Lower lobe of right lung (tissue), 2 donors: ENCODE measurements at regions not wholly inside any gene's neighbourhood (a gene's known extent, or its start where the extent isn't known, plus 50 kb on each side); places are given as distances from the start of the nearest gene placed in this dataset.

Source experiments
- ATAC-seq, 2 donors: fragments of 200-7000 bp; cut with Tn5 transposase; one replicate each; pipeline ENCODE4 v1.9.1; 2020 to 2022; ENCODE audit warnings: mild to moderate bottlenecking in 2 of 2, moderate library complexity in 2 of 2
- DNase-seq: peaks from one replicate; pipeline ENCODE4 v3.0.0-alpha.2; 2020
- H3K27ac ChIP-seq: fragments of 200-600 bp; one replicate; pipeline ENCODE4 v1.8.0; 2022
- H3K27me3 ChIP-seq: fragments of 200-600 bp; one replicate; pipeline ENCODE4 v1.8.0; 2022; ENCODE audit warnings: low read depth
- H3K36me3 ChIP-seq: fragments of 200-600 bp; one replicate; pipeline ENCODE4 v1.8.0; 2022; ENCODE audit warnings: mild to moderate bottlenecking
- H3K4me1 ChIP-seq: fragments of 200-600 bp; one replicate; pipeline ENCODE4 v1.8.0; 2022
- H3K4me3 ChIP-seq: fragments of 200-600 bp; one replicate; pipeline ENCODE4 v1.8.0; 2022; ENCODE audit warnings: mild to moderate bottlenecking
- H3K9me3 ChIP-seq: fragments of 200-600 bp; one replicate; pipeline ENCODE4 v1.8.0; 2022
- CTCF ChIP-seq: fragments of 200-600 bp; IDR thresholded peaks from one replicate; pipeline ENCODE4 v1.8.0; 2022; ENCODE audit warnings: antibody characterized with exemption, mild to moderate bottlenecking
- intact Hi-C: fragments of 100-400 bp; cut with DNase I; formaldehyde crosslinking; loops from one replicate; pipeline ENCODE4 v1.11.0; 2022
- donor health status: DM: no; HTN: yes; CAD: no; lungs with severe emphysema.

GRCh38 chr2:16107246-16107645 is 166.9 kb downstream of the MYCN start:
- Histone ChIP-seq H3K4me3 (no peak overlapping the region), H3K36me3 (no peaks in the 10 kb centered on the region), H3K9me3 (no peaks in the 10 kb centered on the region), H3K27ac (no peak overlapping the region), H3K27me3 (peaks cover 8% of the 10 kb centered on the region), H3K4me1 (no peaks in the 10 kb centered on the region)
- no peak for DNase-seq
- intact Hi-C loops = no loop called here
- TF ChIP-seq CTCF = no peak
- ATAC-seq = no peak

DNA sequence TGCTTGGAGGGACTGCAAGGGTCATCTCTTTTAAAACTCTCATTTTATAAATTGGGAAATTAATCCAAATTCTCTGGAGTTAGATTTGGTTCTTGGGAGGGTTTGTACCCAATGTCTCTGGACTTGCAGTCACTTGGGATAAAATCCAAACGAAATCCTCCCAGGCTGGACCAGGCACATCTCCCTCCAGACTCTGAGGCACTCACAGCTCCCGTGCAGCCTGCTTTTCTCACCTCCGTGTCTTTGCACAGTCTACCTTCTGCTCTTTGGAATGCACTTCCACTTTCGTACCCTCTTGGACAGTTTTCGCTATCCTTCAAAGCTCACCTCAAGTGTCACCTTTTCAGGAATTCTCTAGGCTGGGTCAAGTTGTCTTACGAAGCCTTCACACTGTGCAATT is 166.3 kb downstream of the MYCN start:
- peaks cover 8% of the 10 kb centered on the region for H3K27me3 ChIP-seq
- no peak overlapping the region for H3K4me3 ChIP-seq
- DNase-seq = no peak
- no peaks in the 10 kb centered on the region for H3K4me1 ChIP-seq
- H3K9me3 ChIP-seq = no peaks in the 10 kb centered on the region
- ATAC-seq = no peak
- intact Hi-C loops = no loop called here
- TF ChIP-seq CTCF = no peak
- no peak overlapping the region for H3K27ac ChIP-seq
- H3K36me3 ChIP-seq = no peaks in the 10 kb centered on the region

DNA sequence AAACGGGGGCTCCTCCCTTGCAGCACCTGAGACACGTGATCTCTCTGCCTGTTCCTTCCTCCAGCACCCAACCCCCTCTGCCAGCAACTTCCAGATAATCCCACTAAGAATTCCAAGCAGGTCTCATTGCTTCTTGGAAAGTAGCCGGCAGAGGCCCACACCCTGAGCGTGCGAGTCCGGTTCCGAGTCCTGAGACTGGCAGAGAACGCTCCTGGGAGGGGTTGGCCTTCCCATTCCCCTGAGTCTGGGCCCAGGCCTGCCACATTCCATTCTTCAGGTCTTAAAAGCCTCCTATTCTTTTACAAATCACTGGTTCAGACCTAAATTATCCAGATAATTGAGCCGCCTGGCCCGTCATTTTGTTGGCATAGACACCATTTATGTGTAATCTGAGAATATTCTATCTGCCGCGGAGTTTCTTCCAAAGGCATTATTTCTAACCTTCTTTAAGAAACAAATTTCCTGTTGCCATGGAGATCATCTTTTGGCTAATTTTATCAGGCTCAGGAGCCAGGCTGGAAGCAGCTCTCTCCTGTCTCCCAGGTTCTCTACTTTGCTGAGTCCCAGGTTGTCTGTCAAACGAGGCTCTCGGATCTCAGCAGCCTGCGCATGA is 165.4 kb downstream of the MYCN start:
- no peaks in the 10 kb centered on the region for H3K9me3 ChIP-seq
- DNase-seq = no peak
- H3K36me3 ChIP-seq = no peaks in the 10 kb centered on the region
- intact Hi-C loops = no loop called here
- TF ChIP-seq CTCF = no peak
- H3K27me3 ChIP-seq = peaks cover 8% of the 10 kb centered on the region
- H3K4me3 ChIP-seq = no peak overlapping the region
- H3K4me1 ChIP-seq = no peaks in the 10 kb centered on the region
- no peak overlapping the region for H3K27ac ChIP-seq
- ATAC-seq = no peak

DNA sequence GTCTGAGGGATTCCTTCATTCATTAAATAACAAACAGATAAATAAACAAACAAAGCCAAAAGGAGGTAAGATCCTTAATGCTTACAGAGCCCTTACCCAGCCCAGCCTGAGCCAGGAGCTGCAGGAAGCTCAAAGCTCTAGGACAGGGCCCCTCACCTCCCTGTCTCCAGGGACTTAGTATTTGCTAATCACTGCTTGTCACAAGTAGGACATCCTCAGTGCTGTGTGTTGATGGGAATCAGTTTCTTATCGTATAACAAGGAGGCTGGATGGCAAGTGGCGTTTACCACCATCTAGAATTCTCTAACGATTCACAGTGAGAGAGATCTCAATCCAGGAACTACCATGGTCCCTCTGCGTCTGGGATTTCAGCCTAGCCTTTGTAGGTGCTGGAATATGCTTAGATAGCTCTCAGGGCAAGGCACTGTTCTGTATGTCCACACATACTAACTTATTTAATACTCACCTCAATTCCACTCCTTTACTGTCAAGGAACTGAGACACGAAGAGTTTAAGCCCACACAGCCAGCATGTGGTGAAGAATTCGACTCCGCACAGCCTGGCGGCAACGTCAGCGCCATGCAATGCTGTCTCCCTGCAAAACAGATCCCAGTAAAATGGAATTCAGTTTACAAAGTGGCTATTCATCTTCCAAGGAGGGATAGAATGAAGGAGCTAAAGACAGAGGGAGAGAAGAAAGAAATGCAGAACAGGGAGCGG is 164.8 kb downstream of the MYCN start:
- Histone ChIP-seq H3K9me3 (no peaks in the 10 kb centered on the region), H3K4me1 (no peaks in the 10 kb centered on the region), H3K4me3 (no peak overlapping the region), H3K36me3 (no peaks in the 10 kb centered on the region), H3K27ac (no peak overlapping the region), H3K27me3 (peaks cover 8% of the 10 kb centered on the region)
- DNase-seq = no peak
- TF ChIP-seq CTCF = no peak
- intact Hi-C loops = no loop called here
- ATAC-seq = no peak

GRCh38 chr2:16104315-16104948 is 164.1 kb downstream of the MYCN start:
- intact Hi-C loops = no loop called here
- no peak for DNase-seq
- Histone ChIP-seq H3K27ac (no peak overlapping the region), H3K9me3 (no peaks in the 10 kb centered on the region), H3K4me3 (no peak overlapping the region), H3K4me1 (no peaks in the 10 kb centered on the region), H3K36me3 (no peaks in the 10 kb centered on the region), H3K27me3 (peaks cover 8% of the 10 kb centered on the region)
- TF ChIP-seq CTCF = no peak
- no peak for ATAC-seq
